ENCODE measurements at regions not wholly inside any gene's neighbourhood (a gene's known extent, or its start where the extent isn't known, plus 50 kb on each side); places are given as distances from the start of the nearest gene placed in this dataset.

- Histone ChIP-seq H3K9me3 (replicated peaks in 1 of 2; ENCODE audit: control insufficient read depth in 1 of 2, insufficient read depth in 1 of 2, low read length in 2 of 2) (no peaks in the 10 kb centered on the region), H3K4me3 (replicated peaks in 1 of 3; ENCODE audit: low read depth in 2 of 3, low read length in 3 of 3) (no peak overlapping the region), H3K36me3 (replicated peaks in 1 of 2; ENCODE audit: control insufficient read depth in 1 of 2, insufficient read depth in 2 of 2, low read length in 2 of 2) (no peaks in the 10 kb centered on the region), H3K9ac (ENCODE audit: insufficient read depth, low read length, poor library complexity, severe bottlenecking) (no peak overlapping the region), H3K27ac (ENCODE audit: low read depth in 1 of 2, low read length in 2 of 2) (no peak overlapping the region), H3K27me3 (ENCODE audit: control insufficient read depth in 2 of 2, insufficient read depth in 2 of 2, low read length in 2 of 2) (no peaks in the 10 kb centered on the region), H4K20me1 (ENCODE audit: insufficient read depth, low read length) (no peaks in the 10 kb centered on the region), H2AFZ (ENCODE audit: insufficient read depth, low read depth, low read length, poor library complexity, severe bottlenecking) (no peak overlapping the region), H3K4me1 (ENCODE audit: control insufficient read depth in 1 of 2, insufficient read depth in 2 of 2, low read length in 2 of 2) (no peaks in the 10 kb centered on the region), H3K4me2 (replicated peaks; ENCODE audit: extremely low read depth, low read length, poor library complexity, severe bottlenecking) (no peak overlapping the region), H3K79me2 (ENCODE audit: insufficient read depth, low read length) (no peaks in the 10 kb centered on the region)
- DNase-seq: no peak
- H3K27ac Mint-ChIP-seq: no peak overlapping the region
- 89% methylated on average over 3 of the region's 3 CpGs for WGBS (ENCODE audit: insufficient coverage)
- H3K4me1 Mint-ChIP-seq: peaks cover 15% of the 10 kb centered on the region
- H3K36me3 Mint-ChIP-seq: no peaks in the 10 kb centered on the region
- no peak for TF ChIP-seq CTCF (IDR thresholded peaks at IDR 0.05)
- intact Hi-C loops (cut with micrococcal nuclease): no loop called here
- peaks cover 0 to 4% (median 0%) of the 10 kb centered on the region in 7 donors for H3K9me3 Mint-ChIP-seq
- peaks cover 0 to 1% (median 0%) of the 10 kb centered on the region in 3 donors for H3K27me3 Mint-ChIP-seq (ENCODE audit: low read depth in 3 of 3)
- no peak overlapping the region for H3K4me3 Mint-ChIP-seq
Measured at GRCh38 chr13:47671776-47672175, 329.3 kb downstream of the SUCLA2 start.

GRCh38 chr13:47665043-47665442, 336.0 kb downstream of the SUCLA2 start:
- Histone ChIP-seq H3K9me3 (replicated peaks in 1 of 2; ENCODE audit: control insufficient read depth in 1 of 2, insufficient read depth in 1 of 2, low read length in 2 of 2) (no peaks in the 10 kb centered on the region), H3K27me3 (ENCODE audit: control insufficient read depth in 2 of 2, insufficient read depth in 2 of 2, low read length in 2 of 2) (no peaks in the 10 kb centered on the region), H3K36me3 (replicated peaks in 1 of 2; ENCODE audit: control insufficient read depth in 1 of 2, insufficient read depth in 2 of 2, low read length in 2 of 2) (no peaks in the 10 kb centered on the region), H2AFZ (ENCODE audit: insufficient read depth, low read depth, low read length, poor library complexity, severe bottlenecking) (no peak overlapping the region), H4K20me1 (ENCODE audit: insufficient read depth, low read length) (no peaks in the 10 kb centered on the region), H3K4me1 (ENCODE audit: control insufficient read depth in 1 of 2, insufficient read depth in 2 of 2, low read length in 2 of 2) (no peaks in the 10 kb centered on the region), H3K9ac (ENCODE audit: insufficient read depth, low read length, poor library complexity, severe bottlenecking) (no peak overlapping the region), H3K79me2 (ENCODE audit: insufficient read depth, low read length) (no peaks in the 10 kb centered on the region), H3K27ac (ENCODE audit: low read depth in 1 of 2, low read length in 2 of 2) (no peak overlapping the region), H3K4me2 (replicated peaks; ENCODE audit: extremely low read depth, low read length, poor library complexity, severe bottlenecking) (no peak overlapping the region), H3K4me3 (replicated peaks in 1 of 3; ENCODE audit: low read depth in 2 of 3, low read length in 3 of 3) (no peak overlapping the region)
- intact Hi-C loops (cut with micrococcal nuclease): no loop called here
- no peaks in the 10 kb centered on the region for H3K27me3 Mint-ChIP-seq (ENCODE audit: low read depth in 3 of 3)
- H3K27ac Mint-ChIP-seq: no peak overlapping the region
- H3K36me3 Mint-ChIP-seq: no peaks in the 10 kb centered on the region
- H3K4me3 Mint-ChIP-seq: no peak overlapping the region
- no peaks in the 10 kb centered on the region for H3K4me1 Mint-ChIP-seq
- H3K9me3 Mint-ChIP-seq: peaks cover 0 to 4% (median 0%) of the 10 kb centered on the region in 7 donors
- DNase-seq: no peak
- no peak for TF ChIP-seq CTCF (IDR thresholded peaks at IDR 0.05)
- 83% methylated on average over 2 of the region's 3 CpGs for WGBS (ENCODE audit: insufficient coverage)
